GM21717 (cell line): ENCODE measurements at regions not wholly inside any gene's neighbourhood (a gene's known extent, or its start where the extent isn't known, plus 50 kb on each side); places are given as distances from the start of the nearest gene placed in this dataset.
"Not testable (repeated sequence)": the region's sequence is repeated elsewhere in the genome, so short reads cannot be mapped to it uniquely, and the experiment has no call there.

Experiments
- ATAC-seq: cut with Tn5 transposase; IDR thresholded peaks from one replicate; pipeline ENCODE4 v1.9.1; 2021; ENCODE audit warnings: mild to moderate bottlenecking, moderate library complexity; ENCODE audit not compliant: unreplicated experiment

DNA sequence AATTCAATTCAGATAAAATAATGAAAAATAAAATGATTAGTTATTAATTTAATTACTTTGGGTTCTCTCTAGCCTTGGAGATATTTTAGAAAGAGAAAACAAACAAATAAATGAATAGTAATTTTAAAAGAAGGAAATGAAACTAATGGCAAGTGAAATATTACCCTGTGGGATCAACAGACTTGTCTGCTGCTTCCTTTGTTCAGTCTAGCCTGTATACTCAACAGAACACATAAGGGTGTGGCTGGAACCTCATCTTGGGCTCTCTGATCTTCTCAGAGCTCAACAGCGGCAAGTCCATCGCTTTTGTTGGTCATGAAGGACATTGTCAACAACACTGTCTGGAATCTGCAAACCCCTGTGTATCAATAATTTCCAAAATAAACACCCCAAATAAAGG, 904.9 kb downstream of the IPMK start:
- ATAC-seq, result no peak

- no peak for ATAC-seq
Measured at GRCh38 chr10:57353403-57354003, 914.2 kb downstream of the IPMK start.

- no peak for ATAC-seq
Measured at GRCh38 chr10:57351076-57351475, 916.6 kb downstream of the IPMK start.

DNA sequence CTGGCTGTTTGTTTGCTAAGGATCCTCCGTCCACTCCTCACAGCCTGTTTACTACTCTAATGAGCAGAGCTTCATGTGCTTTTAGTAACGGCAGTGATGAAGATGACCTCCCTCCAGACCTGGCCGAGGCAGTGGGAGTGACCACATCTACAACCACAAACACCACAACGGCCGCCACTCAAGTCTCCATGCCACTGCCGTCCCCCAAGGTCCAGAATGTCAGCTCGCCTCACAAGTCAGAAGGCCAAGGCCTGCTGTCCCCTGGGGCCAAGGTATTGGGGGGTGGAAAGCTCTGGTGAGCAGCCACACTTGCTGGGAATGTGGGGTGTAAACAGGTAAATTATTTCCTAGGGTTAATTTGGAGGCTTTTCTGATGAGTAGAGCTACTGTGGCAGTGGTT, 926.4 kb downstream of the IPMK start:
- no peak for ATAC-seq

GRCh38 chr10:57338823-57339558, 928.7 kb downstream of the IPMK start:
- ATAC-seq, result peak; percentile 56

GRCh38 chr10:57336865-57337264, 930.8 kb downstream of the IPMK start:
- no peak for ATAC-seq

GRCh38 chr10:57336341-57336740, 931.4 kb downstream of the IPMK start:
- no peak for ATAC-seq

GRCh38 chr10:57334523-57334922, 933.2 kb downstream of the IPMK start:
- ATAC-seq, result no peak

GRCh38 chr10:57333880-57334279, 933.8 kb downstream of the IPMK start:
- ATAC-seq, result no peak

DNA sequence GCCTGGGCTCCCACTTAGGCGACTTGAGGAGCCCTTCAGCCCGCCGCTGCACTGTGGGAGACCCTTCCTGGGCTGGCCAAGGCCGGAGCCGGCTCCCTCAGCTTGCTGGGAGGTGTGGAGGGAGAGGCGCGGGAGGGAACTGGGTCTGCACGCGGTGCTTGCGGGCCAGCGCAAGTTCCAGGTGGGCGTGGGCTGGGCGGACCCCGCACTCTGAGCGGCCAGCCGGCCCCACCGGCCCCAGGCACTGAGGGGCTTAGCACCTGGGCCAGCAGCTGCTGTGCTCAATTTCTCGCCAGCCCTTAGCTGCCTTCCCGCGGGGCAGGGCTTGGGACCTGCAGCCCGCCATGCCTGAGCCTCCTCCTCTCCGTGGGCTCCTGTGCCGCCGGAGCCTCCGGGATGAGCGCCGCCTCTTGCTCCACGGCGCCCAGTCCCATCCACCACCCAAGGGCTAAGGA, 946.3 kb downstream of the IPMK start:
- ATAC-seq, result not testable (repeated sequence)

GRCh38 chr10:57320416-57320815, 947.3 kb downstream of the IPMK start:
- ATAC-seq, result no peak

DNA sequence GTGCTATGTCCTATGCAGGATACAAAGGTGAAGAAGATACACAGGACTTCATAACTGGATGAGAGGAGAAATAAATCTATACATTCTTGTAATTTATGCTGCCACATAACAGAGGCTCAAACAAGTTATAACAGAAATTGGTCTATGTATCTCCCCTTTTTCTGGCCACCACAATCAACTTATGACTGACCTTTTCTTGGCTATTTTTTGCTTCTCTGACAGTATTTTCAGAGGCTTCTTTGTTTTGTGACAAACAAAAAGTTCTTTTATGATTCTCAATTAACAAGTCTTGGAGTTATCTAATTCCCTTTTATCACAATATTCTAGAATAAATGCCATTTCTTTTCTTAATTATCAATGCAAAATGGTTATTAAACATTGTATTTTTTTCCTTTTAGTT, 953.0 kb upstream of the ZWINT start:
- no peak for ATAC-seq

- ATAC-seq, result no peak
Measured at GRCh38 chr10:57303566-57303965, 942.5 kb upstream of the ZWINT start.

- no peak for ATAC-seq
Measured at GRCh38 chr10:57300718-57301117, 939.7 kb upstream of the ZWINT start.

GRCh38 chr10:57294698-57295097, 933.6 kb upstream of the ZWINT start:
- no peak for ATAC-seq

GRCh38 chr10:57288754-57289153, 927.7 kb upstream of the ZWINT start:
- no peak for ATAC-seq

- ATAC-seq, result no peak
Measured at GRCh38 chr10:57262892-57263291, 901.8 kb upstream of the ZWINT start.

- no peak for ATAC-seq
Measured at GRCh38 chr10:57260175-57260574, 899.1 kb upstream of the ZWINT start.

DNA sequence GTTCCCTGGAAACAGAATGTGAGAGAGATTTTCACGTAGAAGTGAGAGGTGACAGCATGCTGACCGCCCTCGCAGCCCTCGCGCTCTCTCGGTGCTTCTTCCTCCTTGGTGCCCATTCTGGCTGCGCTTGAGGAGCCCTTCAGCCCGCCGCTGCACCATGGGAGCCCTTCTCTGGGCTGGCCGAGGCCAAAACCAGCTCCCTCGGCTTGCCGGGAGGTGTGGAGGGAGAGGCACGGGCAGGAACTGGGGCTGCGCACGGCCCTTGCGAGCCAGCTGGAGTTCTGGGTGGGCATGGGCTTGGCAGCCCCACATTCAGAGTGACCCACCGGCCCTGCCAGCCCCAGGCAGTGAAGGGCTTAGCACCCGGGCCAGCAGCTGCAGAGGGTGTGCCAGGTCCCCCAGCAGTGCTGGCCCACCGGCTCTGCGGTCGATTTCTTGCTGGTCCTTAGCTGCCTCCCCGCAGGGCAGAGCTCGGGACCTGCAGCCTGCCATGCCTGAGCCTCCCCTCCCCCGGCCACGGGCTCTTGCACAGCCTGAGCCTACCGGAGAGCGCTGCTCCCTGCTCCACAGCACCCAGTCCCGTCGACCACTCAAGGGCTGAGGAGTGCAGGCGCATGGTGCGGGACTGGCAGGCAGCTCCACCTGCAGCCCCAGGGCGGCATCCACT, 888.7 kb upstream of the ZWINT start:
- no peak for ATAC-seq

DNA sequence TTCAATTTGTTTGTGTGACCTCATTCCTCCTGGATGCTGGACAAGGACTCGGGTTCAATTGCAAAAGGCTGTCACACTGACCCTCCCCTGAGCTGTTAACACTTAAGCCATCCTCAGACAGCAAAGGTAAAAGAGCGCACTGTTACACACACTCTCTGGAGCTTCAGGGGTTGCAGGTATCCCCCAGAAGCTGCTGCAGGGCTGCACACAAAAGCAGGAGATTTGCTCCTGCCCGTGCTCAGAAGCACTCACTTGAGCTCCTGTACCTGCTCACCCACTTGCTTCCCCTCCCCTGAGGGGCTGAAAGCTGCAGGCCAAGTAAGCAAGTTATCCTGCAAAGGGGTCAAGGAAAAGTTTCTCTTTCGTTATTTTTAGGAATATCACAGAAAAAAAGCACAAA, 886.2 kb upstream of the ZWINT start:
- no peak for ATAC-seq

GRCh38 chr10:57225920-57226319, 864.9 kb upstream of the ZWINT start:
- ATAC-seq, result no peak

- ATAC-seq, result no peak
Measured at GRCh38 chr10:57224811-57225210, 863.8 kb upstream of the ZWINT start.
